ENCODE measurements at regions not wholly inside any gene's neighbourhood (a gene's known extent, or its start where the extent isn't known, plus 50 kb on each side); places are given as distances from the start of the nearest gene placed in this dataset.
"Not testable (repeated sequence)": the region's sequence is repeated elsewhere in the genome, so short reads cannot be mapped to it uniquely, and the experiment has no call there.

GRCh38 chr13:104953588-104953987 lies 1581.9 kb downstream of the EFNB2 start:
- no peak for TF ChIP-seq CTCF (conservative IDR thresholded peaks at IDR 0.05; ENCODE audit: control insufficient read depth, insufficient read depth, low read depth, low read length)
- H3K4me3 ChIP-seq (ENCODE audit: control insufficient read depth, low read depth, low read length): no peak overlapping the region
- peak; percentile 49 for DNase-seq (ENCODE audit: low read depth)

- H3K4me3 ChIP-seq (ENCODE audit: control insufficient read depth, low read depth, low read length): no peak overlapping the region
- TF ChIP-seq CTCF (conservative IDR thresholded peaks at IDR 0.05; ENCODE audit: control insufficient read depth, insufficient read depth, low read depth, low read length): no peak
- peak; percentile 48 for DNase-seq (ENCODE audit: low read depth)
Measured at GRCh38 chr13:104949840-104950740, 1585.4 kb downstream of the EFNB2 start.

GRCh38 chr13:104944176-104944575 lies 1591.3 kb downstream of the EFNB2 start:
- TF ChIP-seq CTCF (conservative IDR thresholded peaks at IDR 0.05; ENCODE audit: control insufficient read depth, insufficient read depth, low read depth, low read length): no peak
- DNase-seq (ENCODE audit: low read depth): no peak
- no peak overlapping the region for H3K4me3 ChIP-seq (ENCODE audit: control insufficient read depth, low read depth, low read length)

- DNase-seq (ENCODE audit: low read depth): no peak
- H3K4me3 ChIP-seq (ENCODE audit: control insufficient read depth, low read depth, low read length): no peak overlapping the region
- TF ChIP-seq CTCF (conservative IDR thresholded peaks at IDR 0.05; ENCODE audit: control insufficient read depth, insufficient read depth, low read depth, low read length): no peak
Measured at GRCh38 chr13:104943331-104943730, 1592.1 kb downstream of the EFNB2 start.

GRCh38 chr13:104937881-104938280 lies 1597.6 kb downstream of the EFNB2 start:
- DNase-seq (ENCODE audit: low read depth): no peak
- TF ChIP-seq CTCF (conservative IDR thresholded peaks at IDR 0.05; ENCODE audit: control insufficient read depth, insufficient read depth, low read depth, low read length): no peak

GRCh38 chr13:104936304-104936703 lies 1599.2 kb downstream of the EFNB2 start:
- no peak for TF ChIP-seq CTCF (conservative IDR thresholded peaks at IDR 0.05; ENCODE audit: control insufficient read depth, insufficient read depth, low read depth, low read length)

More at GRCh38 chr13:104937881-104938280, 1597.6 kb downstream of the EFNB2 start:
- H3K4me3 ChIP-seq (ENCODE audit: control insufficient read depth, low read depth, low read length): no peak overlapping the region

GRCh38 chr13:104920513-104920912 lies 1614.9 kb downstream of the EFNB2 start:
- not testable (repeated sequence) for H3K4me3 ChIP-seq (ENCODE audit: control insufficient read depth, low read depth, low read length); DNase-seq (ENCODE audit: low read depth)

More at GRCh38 chr13:104936304-104936703, 1599.2 kb downstream of the EFNB2 start:
- DNase-seq (ENCODE audit: low read depth): no peak
- H3K4me3 ChIP-seq (ENCODE audit: control insufficient read depth, low read depth, low read length): no peak overlapping the region
